HG03135 (cell line): ENCODE measurements at regions not wholly inside any gene's neighbourhood (a gene's known extent, or its start where the extent isn't known, plus 50 kb on each side); places are given as distances from the start of the nearest gene placed in this dataset.

ENCODE experiments used
- ATAC-seq: cut with Tn5 transposase; IDR thresholded peaks from one replicate; pipeline ENCODE4 v1.9.1; 2021; ENCODE audit warnings: mild to moderate bottlenecking, moderate library complexity; ENCODE audit not compliant: unreplicated experiment

- no peak for ATAC-seq
These were observed 238.5 kb downstream of the TBX18 start for GRCh38 chr6:84525907-84526306.

GRCh38 chr6:84524636-84525035, 239.8 kb downstream of the TBX18 start:
- no peak for ATAC-seq

- ATAC-seq = no peak
These were observed 242.3 kb downstream of the TBX18 start for GRCh38 chr6:84522135-84522549.

GRCh38 chr6:84521511-84521910, 242.9 kb downstream of the TBX18 start:
- no peak for ATAC-seq

GRCh38 chr6:84517741-84518530, 246.5 kb downstream of the TBX18 start:
- ATAC-seq = no peak

- no peak for ATAC-seq
These were observed 248.2 kb downstream of the TBX18 start for GRCh38 chr6:84516154-84516553.

GRCh38 chr6:84515067-84515466, 249.3 kb downstream of the TBX18 start:
- ATAC-seq = no peak

- ATAC-seq = no peak
These were observed 250.1 kb downstream of the TBX18 start for GRCh38 chr6:84514089-84514971.

- no peak for ATAC-seq
These were observed 252.0 kb downstream of the TBX18 start for GRCh38 chr6:84512391-84512790.

GRCh38 chr6:84511929-84512328, 252.5 kb downstream of the TBX18 start:
- no peak for ATAC-seq

- no peak for ATAC-seq
These were observed 255.4 kb downstream of the TBX18 start for GRCh38 chr6:84508981-84509380.

- ATAC-seq = no peak
These were observed 256.1 kb downstream of the TBX18 start for GRCh38 chr6:84508334-84508733.

GRCh38 chr6:84504025-84504424, 260.4 kb downstream of the TBX18 start:
- no peak for ATAC-seq

- no peak for ATAC-seq
These were observed 263.1 kb downstream of the TBX18 start for GRCh38 chr6:84501315-84501714.

GRCh38 chr6:84500726-84501125, 263.7 kb downstream of the TBX18 start:
- no peak for ATAC-seq

- no peak for ATAC-seq
These were observed 265.5 kb downstream of the TBX18 start for GRCh38 chr6:84498905-84499304.

- no peak for ATAC-seq
These were observed 265.1 kb upstream of the CEP162 start for GRCh38 chr6:84492241-84493165.

- no peak for ATAC-seq
These were observed 262.2 kb upstream of the CEP162 start for GRCh38 chr6:84489598-84489997.

- no peak for ATAC-seq
These were observed 259.1 kb upstream of the CEP162 start for GRCh38 chr6:84486526-84486925.

GRCh38 chr6:84469144-84469543, 241.7 kb upstream of the CEP162 start:
- ATAC-seq = no peak

- ATAC-seq = no peak
These were observed 239.9 kb upstream of the CEP162 start for GRCh38 chr6:84467296-84467695.
